ENCODE measurements at regions not wholly inside any gene's neighbourhood (a gene's known extent, or its start where the extent isn't known, plus 50 kb on each side); places are given as distances from the start of the nearest gene placed in this dataset.

GRCh38 chr2:128833664-128834027 is 515.0 kb upstream of the HS6ST1 start:
- H3K9me3 Mint-ChIP-seq (ENCODE audit: unreplicated experiment) = peaks cover 2% of the 10 kb centered on the region
- no peaks in the 10 kb centered on the region for H3K36me3 Mint-ChIP-seq (ENCODE audit: unreplicated experiment)
- no peak overlapping the region for H3K4me3 Mint-ChIP-seq (ENCODE audit: unreplicated experiment)
- TF ChIP-seq, protein P1, sequence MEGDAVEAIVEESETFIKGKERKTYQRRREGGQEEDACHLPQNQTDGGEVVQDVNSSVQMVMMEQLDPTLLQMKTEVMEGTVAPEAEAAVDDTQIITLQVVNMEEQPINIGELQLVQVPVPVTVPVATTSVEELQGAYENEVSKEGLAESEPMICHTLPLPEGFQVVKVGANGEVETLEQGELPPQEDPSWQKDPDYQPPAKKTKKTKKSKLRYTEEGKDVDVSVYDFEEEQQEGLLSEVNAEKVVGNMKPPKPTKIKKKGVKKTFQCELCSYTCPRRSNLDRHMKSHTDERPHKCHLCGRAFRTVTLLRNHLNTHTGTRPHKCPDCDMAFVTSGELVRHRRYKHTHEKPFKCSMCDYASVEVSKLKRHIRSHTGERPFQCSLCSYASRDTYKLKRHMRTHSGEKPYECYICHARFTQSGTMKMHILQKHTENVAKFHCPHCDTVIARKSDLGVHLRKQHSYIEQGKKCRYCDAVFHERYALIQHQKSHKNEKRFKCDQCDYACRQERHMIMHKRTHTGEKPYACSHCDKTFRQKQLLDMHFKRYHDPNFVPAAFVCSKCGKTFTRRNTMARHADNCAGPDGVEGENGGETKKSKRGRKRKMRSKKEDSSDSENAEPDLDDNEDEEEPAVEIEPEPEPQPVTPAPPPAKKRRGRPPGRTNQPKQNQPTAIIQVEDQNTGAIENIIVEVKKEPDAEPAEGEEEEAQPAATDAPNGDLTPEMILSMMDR (IDR thresholded peaks at IDR 0.05; ENCODE audit: partially characterized antibody, unreplicated experiment) = no peak
- DNase-seq = no peak
- H3K27me3 Mint-ChIP-seq (ENCODE audit: unreplicated experiment) = no peaks in the 10 kb centered on the region
- no peaks in the 10 kb centered on the region for H3K4me1 Mint-ChIP-seq (ENCODE audit: low read depth, unreplicated experiment)
- no peak overlapping the region for H3K27ac Mint-ChIP-seq (ENCODE audit: unreplicated experiment)

DNA sequence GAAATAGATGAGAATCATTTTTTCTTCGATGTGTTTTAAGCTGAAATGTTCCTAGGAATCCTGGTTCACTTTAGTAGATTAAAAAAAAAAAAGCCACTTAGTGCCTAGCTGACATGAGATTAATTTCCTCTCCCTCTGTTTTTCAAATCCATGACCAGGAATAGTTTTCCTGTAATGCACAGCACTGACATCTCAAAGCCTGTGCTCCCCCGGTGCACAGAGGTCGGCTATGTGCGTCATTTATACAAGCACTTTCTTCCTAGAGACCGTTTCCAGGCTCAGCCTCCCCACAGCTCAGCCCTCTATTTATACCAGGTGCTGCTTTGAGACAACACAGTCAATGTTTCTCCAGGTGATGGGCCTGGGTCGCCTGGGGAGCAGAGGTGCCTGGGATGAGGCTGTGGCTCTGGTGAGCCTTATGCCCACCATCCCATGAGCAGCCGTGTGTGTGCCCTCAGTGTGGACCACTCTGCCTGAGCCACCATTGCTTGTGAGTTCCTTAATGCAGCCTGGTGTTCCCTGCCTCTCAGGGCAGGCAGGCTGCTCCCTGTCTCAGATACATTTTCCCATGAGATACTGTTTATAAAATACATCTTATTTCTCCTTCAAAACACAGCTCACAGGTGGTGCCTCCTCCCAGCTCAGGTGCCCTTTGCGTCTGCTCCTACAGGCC is 515.7 kb upstream of the HS6ST1 start:
- Mint-ChIP-seq H3K9me3 (ENCODE audit: unreplicated experiment) (peaks cover 2% of the 10 kb centered on the region), H3K27ac (ENCODE audit: unreplicated experiment) (no peak overlapping the region), H3K36me3 (ENCODE audit: unreplicated experiment) (no peaks in the 10 kb centered on the region), H3K4me1 (ENCODE audit: low read depth, unreplicated experiment) (no peaks in the 10 kb centered on the region), H3K27me3 (ENCODE audit: unreplicated experiment) (no peaks in the 10 kb centered on the region), H3K4me3 (ENCODE audit: unreplicated experiment) (no peak overlapping the region)
- TF ChIP-seq, protein P1 (IDR thresholded peaks at IDR 0.05; ENCODE audit: partially characterized antibody, unreplicated experiment) = no peak
- no peak for DNase-seq

GRCh38 chr2:128834880-128835252 is 516.2 kb upstream of the HS6ST1 start:
- TF ChIP-seq, protein P1 (IDR thresholded peaks at IDR 0.05; ENCODE audit: partially characterized antibody, unreplicated experiment) = no peak
- H3K9me3 Mint-ChIP-seq (ENCODE audit: unreplicated experiment) = peaks cover 2% of the 10 kb centered on the region
- H3K27ac Mint-ChIP-seq (ENCODE audit: unreplicated experiment) = no peak overlapping the region
- no peaks in the 10 kb centered on the region for H3K36me3 Mint-ChIP-seq (ENCODE audit: unreplicated experiment)
- H3K4me1 Mint-ChIP-seq (ENCODE audit: low read depth, unreplicated experiment) = no peaks in the 10 kb centered on the region
- DNase-seq = no peak
- H3K27me3 Mint-ChIP-seq (ENCODE audit: unreplicated experiment) = no peaks in the 10 kb centered on the region
- no peak overlapping the region for H3K4me3 Mint-ChIP-seq (ENCODE audit: unreplicated experiment)

- Mint-ChIP-seq H3K27ac (ENCODE audit: unreplicated experiment) (no peak overlapping the region), H3K36me3 (ENCODE audit: unreplicated experiment) (no peaks in the 10 kb centered on the region), H3K4me1 (ENCODE audit: low read depth, unreplicated experiment) (no peaks in the 10 kb centered on the region), H3K4me3 (ENCODE audit: unreplicated experiment) (no peak overlapping the region), H3K9me3 (ENCODE audit: unreplicated experiment) (peaks cover 2% of the 10 kb centered on the region), H3K27me3 (ENCODE audit: unreplicated experiment) (no peaks in the 10 kb centered on the region)
- TF ChIP-seq, protein P1 (IDR thresholded peaks at IDR 0.05; ENCODE audit: partially characterized antibody, unreplicated experiment) = no peak
- DNase-seq = no peak
These were observed 516.7 kb upstream of the HS6ST1 start for GRCh38 chr2:128835342-128835855.

- TF ChIP-seq, protein P1 (IDR thresholded peaks at IDR 0.05; ENCODE audit: partially characterized antibody, unreplicated experiment) = no peak
- no peak overlapping the region for H3K27ac Mint-ChIP-seq (ENCODE audit: unreplicated experiment)
- no peaks in the 10 kb centered on the region for H3K36me3 Mint-ChIP-seq (ENCODE audit: unreplicated experiment)
- DNase-seq = no peak
- H3K4me3 Mint-ChIP-seq (ENCODE audit: unreplicated experiment) = no peak overlapping the region
- no peaks in the 10 kb centered on the region for H3K4me1 Mint-ChIP-seq (ENCODE audit: low read depth, unreplicated experiment)
- H3K9me3 Mint-ChIP-seq (ENCODE audit: unreplicated experiment) = peaks cover 2% of the 10 kb centered on the region
- no peaks in the 10 kb centered on the region for H3K27me3 Mint-ChIP-seq (ENCODE audit: unreplicated experiment)
These were observed 517.3 kb upstream of the HS6ST1 start for GRCh38 chr2:128835974-128836373.

Data from glutamatergic neuron (in vitro differentiated cells).